ENCODE measurements at regions not wholly inside any gene's neighbourhood (a gene's known extent, or its start where the extent isn't known, plus 50 kb on each side); places are given as distances from the start of the nearest gene placed in this dataset.

DNA sequence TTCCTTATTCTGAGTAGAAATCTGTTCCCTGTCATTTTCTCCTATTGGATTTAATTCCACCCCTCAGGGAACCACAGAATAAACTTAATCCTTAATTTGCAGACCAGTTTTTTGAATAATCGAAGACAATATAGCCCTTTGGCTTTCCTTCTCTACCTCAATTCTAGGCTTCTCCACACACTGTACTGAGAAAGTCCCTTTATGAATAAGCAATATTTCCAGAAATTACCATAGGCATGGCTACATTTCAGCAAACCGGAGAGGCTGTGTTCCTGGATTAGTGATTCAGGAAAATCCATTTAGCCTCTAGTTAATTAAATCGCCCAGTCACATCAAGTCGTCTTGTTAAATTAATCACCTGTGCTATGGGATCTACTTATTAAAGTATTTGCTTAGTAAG is 125.1 kb downstream of the ANAPC4 start:
- H3K27me3 ChIP-seq (ENCODE audit: insufficient read depth): no peaks in the 10 kb centered on the region
- H3K27me3 Mint-ChIP-seq (ENCODE audit: insufficient read depth, low read depth, poor library complexity): peaks cover 3% of the 10 kb centered on the region
- H3K4me3 ChIP-seq: no peak overlapping the region
- H3K4me1 Mint-ChIP-seq: no peaks in the 10 kb centered on the region
- H4K20me1 ChIP-seq (replicated peaks; ENCODE audit: insufficient read depth): no peaks in the 10 kb centered on the region
- no peaks in the 10 kb centered on the region for H3F3A ChIP-seq (replicated peaks; ENCODE audit: low read depth)
- H2AFZ ChIP-seq: no peak overlapping the region
- H3K36me3 Mint-ChIP-seq (ENCODE audit: low read depth): no peaks in the 10 kb centered on the region
- H3K4me2 ChIP-seq: no peak overlapping the region
- H3K4me3 Mint-ChIP-seq: no peak overlapping the region
- H3K27ac ChIP-seq (ENCODE audit: low read depth): no peak overlapping the region
- DNase-seq (ENCODE audit: low spot score) (no peak), ATAC-seq (no peak)
- H3K36me3 ChIP-seq (ENCODE audit: insufficient read depth): no peaks in the 10 kb centered on the region
- H3K79me2 ChIP-seq (replicated peaks; ENCODE audit: insufficient read depth): no peaks in the 10 kb centered on the region
- no peak overlapping the region for H3K27ac Mint-ChIP-seq
- H3K9me2 ChIP-seq (ENCODE audit: insufficient read depth): no peaks in the 10 kb centered on the region
- TF ChIP-seq, protein P1, sequence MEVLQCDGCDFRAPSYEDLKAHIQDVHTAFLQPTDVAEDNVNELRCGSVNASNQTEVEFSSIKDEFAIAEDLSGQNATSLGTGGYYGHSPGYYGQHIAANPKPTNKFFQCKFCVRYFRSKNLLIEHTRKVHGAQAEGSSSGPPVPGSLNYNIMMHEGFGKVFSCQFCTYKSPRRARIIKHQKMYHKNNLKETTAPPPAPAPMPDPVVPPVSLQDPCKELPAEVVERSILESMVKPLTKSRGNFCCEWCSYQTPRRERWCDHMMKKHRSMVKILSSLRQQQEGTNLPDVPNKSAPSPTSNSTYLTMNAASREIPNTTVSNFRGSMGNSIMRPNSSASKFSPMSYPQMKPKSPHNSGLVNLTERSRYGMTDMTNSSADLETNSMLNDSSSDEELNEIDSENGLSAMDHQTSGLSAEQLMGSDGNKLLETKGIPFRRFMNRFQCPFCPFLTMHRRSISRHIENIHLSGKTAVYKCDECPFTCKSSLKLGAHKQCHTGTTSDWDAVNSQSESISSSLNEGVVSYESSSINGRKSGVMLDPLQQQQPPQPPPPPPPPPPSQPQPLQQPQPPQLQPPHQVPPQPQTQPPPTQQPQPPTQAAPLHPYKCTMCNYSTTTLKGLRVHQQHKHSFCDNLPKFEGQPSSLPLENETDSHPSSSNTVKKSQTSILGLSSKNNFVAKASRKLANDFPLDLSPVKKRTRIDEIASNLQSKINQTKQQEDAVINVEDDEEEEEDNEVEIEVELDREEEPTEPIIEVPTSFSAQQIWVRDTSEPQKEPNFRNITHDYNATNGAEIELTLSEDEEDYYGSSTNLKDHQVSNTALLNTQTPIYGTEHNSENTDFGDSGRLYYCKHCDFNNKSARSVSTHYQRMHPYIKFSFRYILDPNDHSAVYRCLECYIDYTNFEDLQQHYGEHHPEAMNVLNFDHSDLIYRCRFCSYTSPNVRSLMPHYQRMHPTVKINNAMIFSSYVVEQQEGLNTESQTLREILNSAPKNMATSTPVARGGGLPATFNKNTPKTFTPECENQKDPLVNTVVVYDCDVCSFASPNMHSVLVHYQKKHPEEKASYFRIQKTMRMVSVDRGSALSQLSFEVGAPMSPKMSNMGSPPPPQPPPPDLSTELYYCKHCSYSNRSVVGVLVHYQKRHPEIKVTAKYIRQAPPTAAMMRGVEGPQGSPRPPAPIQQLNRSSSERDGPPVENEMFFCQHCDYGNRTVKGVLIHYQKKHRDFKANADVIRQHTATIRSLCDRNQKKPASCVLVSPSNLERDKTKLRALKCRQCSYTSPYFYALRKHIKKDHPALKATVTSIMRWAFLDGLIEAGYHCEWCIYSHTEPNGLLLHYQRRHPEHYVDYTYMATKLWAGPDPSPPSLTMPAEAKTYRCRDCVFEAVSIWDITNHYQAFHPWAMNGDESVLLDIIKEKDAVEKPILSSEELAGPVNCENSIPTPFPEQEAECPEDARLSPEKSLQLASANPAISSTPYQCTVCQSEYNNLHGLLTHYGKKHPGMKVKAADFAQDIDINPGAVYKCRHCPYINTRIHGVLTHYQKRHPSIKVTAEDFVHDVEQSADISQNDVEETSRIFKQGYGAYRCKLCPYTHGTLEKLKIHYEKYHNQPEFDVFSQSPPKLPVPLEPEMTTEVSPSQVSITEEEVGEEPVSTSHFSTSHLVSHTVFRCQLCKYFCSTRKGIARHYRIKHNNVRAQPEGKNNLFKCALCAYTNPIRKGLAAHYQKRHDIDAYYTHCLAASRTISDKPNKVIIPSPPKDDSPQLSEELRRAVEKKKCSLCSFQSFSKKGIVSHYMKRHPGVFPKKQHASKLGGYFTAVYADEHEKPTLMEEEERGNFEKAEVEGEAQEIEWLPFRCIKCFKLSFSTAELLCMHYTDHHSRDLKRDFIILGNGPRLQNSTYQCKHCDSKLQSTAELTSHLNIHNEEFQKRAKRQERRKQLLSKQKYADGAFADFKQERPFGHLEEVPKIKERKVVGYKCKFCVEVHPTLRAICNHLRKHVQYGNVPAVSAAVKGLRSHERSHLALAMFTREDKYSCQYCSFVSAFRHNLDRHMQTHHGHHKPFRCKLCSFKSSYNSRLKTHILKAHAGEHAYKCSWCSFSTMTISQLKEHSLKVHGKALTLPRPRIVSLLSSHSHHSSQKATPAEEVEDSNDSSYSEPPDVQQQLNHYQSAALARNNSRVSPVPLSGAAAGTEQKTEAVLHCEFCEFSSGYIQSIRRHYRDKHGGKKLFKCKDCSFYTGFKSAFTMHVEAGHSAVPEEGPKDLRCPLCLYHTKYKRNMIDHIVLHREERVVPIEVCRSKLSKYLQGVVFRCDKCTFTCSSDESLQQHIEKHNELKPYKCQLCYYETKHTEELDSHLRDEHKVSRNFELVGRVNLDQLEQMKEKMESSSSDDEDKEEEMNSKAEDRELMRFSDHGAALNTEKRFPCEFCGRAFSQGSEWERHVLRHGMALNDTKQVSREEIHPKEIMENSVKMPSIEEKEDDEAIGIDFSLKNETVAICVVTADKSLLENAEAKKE (CRISPR knock-in tag; IDR thresholded peaks at IDR 0.05): no peak
- no peaks in the 10 kb centered on the region for H3K4me1 ChIP-seq (ENCODE audit: insufficient read depth)
- H3K9me3 Mint-ChIP-seq: no peaks in the 10 kb centered on the region

GRCh38 chr4:25503779-25504178 is 126.7 kb downstream of the ANAPC4 start:
- H3K4me3 Mint-ChIP-seq: no peak overlapping the region
- H3K27me3 Mint-ChIP-seq (ENCODE audit: insufficient read depth, low read depth, poor library complexity): peaks cover 2% of the 10 kb centered on the region
- Histone ChIP-seq H2AFZ (no peak overlapping the region), H3K27ac (ENCODE audit: low read depth) (no peak overlapping the region), H3K4me3 (no peak overlapping the region), H3K4me2 (no peak overlapping the region), H3F3A (replicated peaks; ENCODE audit: low read depth) (no peaks in the 10 kb centered on the region), H4K20me1 (replicated peaks; ENCODE audit: insufficient read depth) (no peaks in the 10 kb centered on the region), H3K9me2 (ENCODE audit: insufficient read depth) (no peaks in the 10 kb centered on the region), H3K79me2 (replicated peaks; ENCODE audit: insufficient read depth) (no peaks in the 10 kb centered on the region), H3K27me3 (ENCODE audit: insufficient read depth) (no peaks in the 10 kb centered on the region), H3K4me1 (ENCODE audit: insufficient read depth) (no peaks in the 10 kb centered on the region), H3K36me3 (ENCODE audit: insufficient read depth) (no peaks in the 10 kb centered on the region)
- TF ChIP-seq NANOG (IDR thresholded peaks at IDR 0.05; ENCODE audit: borderline replicate concordance): no peak
- TF ChIP-seq, protein P1 (CRISPR knock-in tag; IDR thresholded peaks at IDR 0.05): no peak
- no peak for TF ChIP-seq ZNF331 (CRISPR knock-in tag; IDR thresholded peaks at IDR 0.05; ENCODE audit: low read depth)
- ATAC-seq (no peak), DNase-seq (ENCODE audit: low spot score) (no peak)
- H3K27ac Mint-ChIP-seq: no peak overlapping the region
- H3K9me3 Mint-ChIP-seq: no peaks in the 10 kb centered on the region
- no peaks in the 10 kb centered on the region for H3K36me3 Mint-ChIP-seq (ENCODE audit: low read depth)
- no peaks in the 10 kb centered on the region for H3K4me1 Mint-ChIP-seq
